GM23338 (cell line): ENCODE measurements at regions not wholly inside any gene's neighbourhood (a gene's known extent, or its start where the extent isn't known, plus 50 kb on each side); places are given as distances from the start of the nearest gene placed in this dataset.

Experiments used
- ATAC-seq: fragments of 200-7000 bp; cut with Tn5 transposase; 3 replicates; pipeline ENCODE4 v1.9.1; 2020
- DNase-seq: peaks from one replicate; pipeline ENCODE4 v3.0.0-alpha.2; 2015; ENCODE audit warnings: low spot score
- H2AFZ ChIP-seq: fragments of 200-600 bp; sonication (generic); 2 replicates; pipeline ENCODE4 v1.8.0; 2016; ENCODE audit warnings: antibody characterized with exemption, mild to moderate bottlenecking, moderate library complexity
- H3F3A ChIP-seq: fragments of 200-600 bp; sonication (generic); replicated peaks from 2 replicates; pipeline ENCODE4 v1.8.0; 2017; ENCODE audit warnings: antibody characterized with exemption, mixed run types, low read depth
- H3K27ac ChIP-seq: fragments of 200-600 bp; sonication (generic); 2 replicates; pipeline ENCODE4 v1.6.1; 2016; ENCODE audit warnings: low read depth
- H3K27me3 ChIP-seq: fragments of 200-600 bp; sonication (generic); 2 replicates; pipeline ENCODE4 v1.8.0; 2016; ENCODE audit warnings: mild to moderate bottlenecking, mixed run types, moderate library complexity; ENCODE audit not compliant: insufficient read depth
- H3K36me3 ChIP-seq: fragments of 200-600 bp; sonication (generic); 2 replicates; pipeline ENCODE4 v1.8.0; 2016; ENCODE audit warnings: mild to moderate bottlenecking; ENCODE audit not compliant: insufficient read depth
- H3K4me1 ChIP-seq: fragments of 200-600 bp; sonication (generic); 2 replicates; pipeline ENCODE4 v1.8.0; 2016; ENCODE audit warnings: mild to moderate bottlenecking, moderate library complexity; ENCODE audit not compliant: insufficient read depth
- H3K4me2 ChIP-seq: fragments of 200-600 bp; sonication (generic); 2 replicates; pipeline ENCODE4 v1.7.1; 2017; ENCODE audit warnings: mixed run types
- H3K4me3 ChIP-seq: fragments of 200-600 bp; sonication (generic); 2 replicates; pipeline ENCODE4 v1.6.1; 2016; ENCODE audit warnings: mixed run types
- H3K79me2 ChIP-seq: fragments of 200-600 bp; sonication (generic); replicated peaks from 2 replicates; pipeline ENCODE4 v1.8.0; 2017; ENCODE audit warnings: mild to moderate bottlenecking; ENCODE audit not compliant: insufficient read depth
- H3K9me2 ChIP-seq: fragments of 200-600 bp; sonication (generic); 2 replicates; pipeline ENCODE4 v1.8.0; 2017; ENCODE audit not compliant: insufficient read depth
- H4K20me1 ChIP-seq: fragments of 200-600 bp; sonication (generic); replicated peaks from 2 replicates; pipeline ENCODE4 v1.8.0; 2017; ENCODE audit warnings: mild to moderate bottlenecking; ENCODE audit not compliant: insufficient read depth
- H3K27ac Mint-ChIP-seq: 2 replicates; pipeline ENCODE4 v1.8.0; 2020; ENCODE audit warnings: inconsistent platforms, mild to moderate bottlenecking, moderate library complexity, mixed read lengths
- H3K27me3 Mint-ChIP-seq: 3 replicates; pipeline ENCODE4 v1.8.0; 2022; ENCODE audit warnings: low read depth, mild to moderate bottlenecking, moderate library complexity, mixed read lengths, inconsistent platforms; ENCODE audit not compliant: insufficient read depth, poor library complexity
- H3K36me3 Mint-ChIP-seq: 3 replicates; pipeline ENCODE4 v1.8.0; 2021; ENCODE audit warnings: low read depth, mild to moderate bottlenecking, inconsistent platforms, moderate library complexity, mixed read lengths
- H3K4me1 Mint-ChIP-seq: 3 replicates; pipeline ENCODE4 v1.8.0; 2020; ENCODE audit warnings: mild to moderate bottlenecking, inconsistent platforms, mixed read lengths
- H3K4me3 Mint-ChIP-seq: 3 replicates; pipeline ENCODE4 v1.8.0; 2021; ENCODE audit warnings: moderate library complexity, mild to moderate bottlenecking, inconsistent platforms, mixed read lengths
- H3K9me3 Mint-ChIP-seq: 3 replicates; pipeline ENCODE4 v1.8.0; 2020; ENCODE audit warnings: moderate library complexity, mild to moderate bottlenecking, inconsistent platforms, mixed read lengths
- CTCF ChIP-seq, 2 experiments: fragments of 200-600 bp in 1 of 2; sonication (generic) in 1 of 2; conservative IDR thresholded peaks; 2 replicates each; pipeline versions ENCODE4 v1.5.1 to v1.6.1; 2016 to 2017; ENCODE audit warnings: antibody characterized with exemption in 2 of 2, low read depth in 2 of 2, mild to moderate bottlenecking in 2 of 2, moderate library complexity in 1 of 2
- ETS1 ChIP-seq: IDR thresholded peaks from 2 replicates; pipeline ENCODE4 v1.6.1; 2016; ENCODE audit warnings: antibody characterized with exemption
- EZH2 ChIP-seq: fragments of 200-600 bp; sonication (generic); IDR thresholded peaks from one replicate; pipeline ENCODE4 v1.8.0; 2017; ENCODE audit warnings: antibody characterized with exemption, mild to moderate bottlenecking, low read depth; ENCODE audit not compliant: unreplicated experiment
- JUNB ChIP-seq: IDR thresholded peaks from one replicate; pipeline ENCODE4 v1.6.1; 2016; ENCODE audit warnings: antibody characterized with exemption; ENCODE audit not compliant: unreplicated experiment
- NANOG ChIP-seq: IDR thresholded peaks from 2 replicates; pipeline ENCODE4 v1.6.1; 2016; ENCODE audit warnings: antibody characterized with exemption, borderline replicate concordance
- POLR2AphosphoS5 ChIP-seq: IDR thresholded peaks from 2 replicates; pipeline ENCODE4 v1.6.1; 2016; ENCODE audit warnings: antibody characterized with exemption, low read depth
- REST ChIP-seq: IDR thresholded peaks from one replicate; pipeline ENCODE4 v1.6.1; 2018; ENCODE audit warnings: antibody characterized with exemption; ENCODE audit not compliant: unreplicated experiment
- STAT1 ChIP-seq: IDR thresholded peaks from one replicate; pipeline ENCODE4 v1.6.1; 2016; ENCODE audit warnings: antibody characterized with exemption; ENCODE audit not compliant: unreplicated experiment
- ZNF114 ChIP-seq: fragments of 250-450 bp; sonication (Bioruptor Pico); IDR thresholded peaks from 2 replicates; pipeline ENCODE4 v1.5.0; 2020; ENCODE audit warnings: mild to moderate bottlenecking, moderate library complexity
- ZNF331 ChIP-seq: fragments of 250-450 bp; sonication (Bioruptor Pico); IDR thresholded peaks from 2 replicates; pipeline ENCODE4 v1.5.0; 2020; ENCODE audit warnings: low read depth, mild to moderate bottlenecking, moderate library complexity
- ZNF462 ChIP-seq: fragments of 250-450 bp; sonication (Bioruptor Pico); IDR thresholded peaks from 2 replicates; pipeline ENCODE4 v1.5.0; 2020; ENCODE audit warnings: mild to moderate bottlenecking, moderate library complexity

- TF ChIP-seq CTCF (conservative IDR thresholded peaks at IDR 0.05; ENCODE audit: low read depth in 2 of 2) (no peak), EZH2 (no peak), JUNB (no peak)
Measured at GRCh38 chr2:30363406-30363805, 83.6 kb upstream of the LCLAT1 start (continued).

GRCh38 chr2:30365201-30365600 is 81.8 kb upstream of the LCLAT1 start:
- no peaks in the 10 kb centered on the region for H3K27me3 ChIP-seq
- no peaks in the 10 kb centered on the region for H4K20me1 ChIP-seq
- no peak overlapping the region for H3K27ac ChIP-seq
- Mint-ChIP-seq H3K27ac (no peak overlapping the region), H3K27me3 (no peaks in the 10 kb centered on the region), H3K4me1 (peaks cover 7% of the 10 kb centered on the region), H3K4me3 (no peak overlapping the region), H3K36me3 (no peaks in the 10 kb centered on the region), H3K9me3 (no peaks in the 10 kb centered on the region)
- H3K79me2 ChIP-seq: no peaks in the 10 kb centered on the region
- H2AFZ ChIP-seq: peak overlapping the region; percentile 32; the same call in 1 of the 2 replicates
- no peaks in the 10 kb centered on the region for H3F3A ChIP-seq
- H3K4me1 ChIP-seq: peaks cover 5% of the 10 kb centered on the region; the same call in 1 of the 2 replicates
- DNase-seq: no peak
- H3K4me3 ChIP-seq: no peak overlapping the region
- H3K4me2 ChIP-seq: no peak overlapping the region
- ATAC-seq: no peak
- H3K9me2 ChIP-seq: no peaks in the 10 kb centered on the region
- no peaks in the 10 kb centered on the region for H3K36me3 ChIP-seq
- TF ChIP-seq ETS1 (no peak), JUNB (no peak), NANOG (no peak), ZNF462 (CRISPR knock-in tag) (no peak), POLR2AphosphoS5 (no peak), STAT1 (no peak), ZNF331 (CRISPR knock-in tag) (no peak), CTCF (conservative IDR thresholded peaks at IDR 0.05; ENCODE audit: low read depth in 2 of 2) (no peak), REST (no peak), ZNF114 (CRISPR knock-in tag) (no peak)
